Breast epithelium (tissue), 4 donors: ENCODE measurements at regions not wholly inside any gene's neighbourhood (a gene's known extent, or its start where the extent isn't known, plus 50 kb on each side); places are given as distances from the start of the nearest gene placed in this dataset.
A peak's percentile ranks its signal among the peaks of the same experiment; 100 is the strongest.

ENCODE experiments used
- DNase-seq, 2 donors: peaks; one replicate each; pipeline ENCODE4 v3.0.0-alpha.2; 2019; ENCODE audit warnings: low spot score in 2 of 2
- H3K27ac ChIP-seq, 2 donors: fragments of 200-600 bp; sonication (generic) in 1 of 2; one replicate each; pipeline ENCODE4 v1.5.1; 2016 to 2019; ENCODE audit warnings: mild to moderate bottlenecking in 1 of 2
- H3K27me3 ChIP-seq, 2 donors: fragments of 200-600 bp; sonication (generic) in 1 of 2; one replicate each; pipeline versions ENCODE4 v1.5.1 to v1.6.0; 2017 to 2019; ENCODE audit warnings: control low read depth in 1 of 2, mild to moderate bottlenecking in 1 of 2
- H3K36me3 ChIP-seq: fragments of 200-600 bp; one replicate; pipeline ENCODE4 v1.5.1; 2019
- H3K4me1 ChIP-seq, 2 donors: fragments of 200-600 bp; sonication (generic); one replicate each; pipeline ENCODE4 v1.5.1; 2016 to 2019; ENCODE audit warnings: control low read depth in 1 of 2
- H3K4me3 ChIP-seq, 3 donors: fragments of 200-600 bp; sonication (generic); 1 replicate in 2 of 3; 2 replicates in 1 of 3; pipeline ENCODE4 v1.5.1; 2016 to 2019; ENCODE audit warnings: mild to moderate bottlenecking in 3 of 3, moderate library complexity in 2 of 3
- H3K9me3 ChIP-seq, 2 donors: fragments of 200-600 bp; sonication (generic) in 1 of 2; one replicate each; pipeline ENCODE4 v1.5.1; 2016 to 2019; ENCODE audit warnings: control low read depth in 1 of 2
- CTCF ChIP-seq, 3 donors: fragments of 450-650 bp; IDR thresholded peaks; one replicate each; pipeline ENCODE4 v1.5.1; 2016 to 2017; ENCODE audit warnings: antibody characterized with exemption in 3 of 3, mild to moderate bottlenecking in 3 of 3, moderate library complexity in 3 of 3
- POLR2A ChIP-seq: fragments of 450-650 bp; IDR thresholded peaks from one replicate; pipeline ENCODE4 v1.6.1; 2016; ENCODE audit warnings: antibody characterized with exemption, mild to moderate bottlenecking, moderate library complexity
- POLR2AphosphoS5 ChIP-seq, 3 donors: sonication (generic); formaldehyde crosslinking; IDR thresholded peaks; one replicate each; pipeline ENCODE4 v1.6.1; 2017; ENCODE audit warnings: antibody characterized with exemption in 3 of 3
- intact Hi-C: fragments of 100-400 bp; cut with DNase I; formaldehyde crosslinking; loops from one replicate; pipeline ENCODE4 v1.15.1; 2023; ENCODE audit warnings: low total_unique reads

GRCh38 chr22:49677495-49677889, 150.2 kb downstream of the BRD1 start:
- Histone ChIP-seq H3K4me1 (no peaks in the 10 kb centered on the region), H3K9me3 (no peaks in the 10 kb centered on the region), H3K27ac (no peak overlapping the region), H3K4me3 (no peak overlapping the region), H3K27me3 (peaks cover 0 to 44% of the 10 kb centered on the region in 2 donors), H3K36me3 (no peaks in the 10 kb centered on the region)
- TF ChIP-seq CTCF (IDR thresholded peaks at IDR 0.05): no peak
- intact Hi-C loops: no loop called here
- no peak for DNase-seq

GRCh38 chr22:49676783-49677494, 150.7 kb downstream of the BRD1 start:
- no peaks in the 10 kb centered on the region for H3K36me3 ChIP-seq
- TF ChIP-seq POLR2A: no peak
- TF ChIP-seq POLR2AphosphoS5 (IDR thresholded peaks at IDR 0.05): no peak
- TF ChIP-seq CTCF (IDR thresholded peaks at IDR 0.05): no peak
- H3K27me3 ChIP-seq: peaks cover 0 to 48% of the 10 kb centered on the region in 2 donors
- no peaks in the 10 kb centered on the region for H3K9me3 ChIP-seq
- H3K4me1 ChIP-seq: no peaks in the 10 kb centered on the region
- DNase-seq: peak in 1 of 2 donors; percentile 39
- no peak overlapping the region for H3K4me3 ChIP-seq
- H3K27ac ChIP-seq: no peak overlapping the region
- intact Hi-C loops: no loop called here

- intact Hi-C loops: no loop called here
- DNase-seq: peak in 1 of 2 donors; percentile 39
- Histone ChIP-seq H3K4me3 (no peak overlapping the region), H3K27me3 (peaks cover 0 to 55% of the 10 kb centered on the region in 2 donors), H3K9me3 (no peaks in the 10 kb centered on the region), H3K36me3 (no peaks in the 10 kb centered on the region), H3K27ac (no peak overlapping the region), H3K4me1 (no peaks in the 10 kb centered on the region)
- no peak for TF ChIP-seq POLR2AphosphoS5 (IDR thresholded peaks at IDR 0.05)
- TF ChIP-seq POLR2A: no peak
- no peak for TF ChIP-seq CTCF (IDR thresholded peaks at IDR 0.05)
Observed at GRCh38 chr22:49676230-49676629, 151.4 kb downstream of the BRD1 start.

GRCh38 chr22:49674479-49675050, 153.1 kb downstream of the BRD1 start:
- no peaks in the 10 kb centered on the region for H3K9me3 ChIP-seq
- TF ChIP-seq POLR2A: no peak
- peak in 1 of 2 donors; percentile 20 for DNase-seq
- no peaks in the 10 kb centered on the region for H3K36me3 ChIP-seq
- intact Hi-C loops: no loop called here
- peaks cover 0 to 70% of the 10 kb centered on the region in 2 donors for H3K27me3 ChIP-seq
- H3K4me1 ChIP-seq: peaks cover 0 to 4% of the 10 kb centered on the region in 2 donors
- H3K27ac ChIP-seq: no peak overlapping the region
- no peak overlapping the region for H3K4me3 ChIP-seq

- DNase-seq: peak in 1 of 2 donors; percentile 31
- Histone ChIP-seq H3K4me1 (peaks cover 0 to 4% of the 10 kb centered on the region in 2 donors), H3K9me3 (no peaks in the 10 kb centered on the region), H3K27me3 (peaks cover 0 to 73% of the 10 kb centered on the region in 2 donors), H3K27ac (no peak overlapping the region), H3K4me3 (no peak overlapping the region), H3K36me3 (no peaks in the 10 kb centered on the region)
- TF ChIP-seq CTCF (IDR thresholded peaks at IDR 0.05): no peak
- no peak for TF ChIP-seq POLR2AphosphoS5 (IDR thresholded peaks at IDR 0.05)
- TF ChIP-seq POLR2A: no peak
- intact Hi-C loops: no loop called here
Observed at GRCh38 chr22:49673048-49673447, 154.6 kb downstream of the BRD1 start.
